Activated naive CD4-positive, alpha-beta T cell treated with anti-CD3 and anti-CD28 coated beads, Interleukin-2, amount 50 U/mL, for 24 hours (primary cell): ENCODE measurements at regions not wholly inside any gene's neighbourhood (a gene's known extent, or its start where the extent isn't known, plus 50 kb on each side); places are given as distances from the start of the nearest gene placed in this dataset.
"Not testable (repeated sequence)": the region's sequence is repeated elsewhere in the genome, so short reads cannot be mapped to it uniquely, and the experiment has no call there.

Experiments
- H3K27ac Mint-ChIP-seq: one replicate; pipeline ENCODE4 v1.8.0; 2021; ENCODE audit warnings: mild to moderate bottlenecking, mixed read lengths
- H3K27me3 Mint-ChIP-seq: one replicate; pipeline ENCODE4 v1.8.0; 2021; ENCODE audit warnings: mixed read lengths
- H3K36me3 Mint-ChIP-seq: one replicate; pipeline ENCODE4 v1.8.0; 2021; ENCODE audit warnings: mixed read lengths
- H3K4me1 Mint-ChIP-seq: one replicate; pipeline ENCODE4 v1.8.0; 2021; ENCODE audit warnings: mixed read lengths
- H3K4me3 Mint-ChIP-seq: one replicate; pipeline ENCODE4 v1.8.0; 2021; ENCODE audit warnings: mild to moderate bottlenecking, mixed read lengths
- H3K9me3 Mint-ChIP-seq: one replicate; pipeline ENCODE4 v1.8.0; 2021; ENCODE audit warnings: mixed read lengths

DNA sequence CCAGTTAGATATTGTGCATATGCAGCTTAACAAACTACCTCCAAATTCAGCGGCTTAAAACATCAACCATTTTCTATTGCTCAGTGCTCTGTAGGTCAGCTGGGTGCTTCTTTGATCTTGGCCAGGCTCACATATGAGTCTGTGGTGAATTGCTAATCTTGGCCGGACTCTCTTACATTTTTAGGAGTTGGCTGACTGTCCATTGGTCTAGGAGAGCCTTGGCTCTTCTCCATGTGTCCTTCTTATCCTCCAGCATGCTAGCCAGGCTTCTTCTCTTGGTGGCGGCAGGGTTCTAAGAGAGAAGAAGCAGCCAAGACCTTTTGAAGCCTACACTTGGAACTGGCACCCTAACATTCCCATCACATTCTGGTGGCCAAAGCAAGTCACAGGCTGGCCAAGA is 174.3 kb upstream of the PWP1 start:
- Mint-ChIP-seq H3K4me3 (no peak overlapping the region), H3K27ac (no peak overlapping the region), H3K9me3 (no peaks in the 10 kb centered on the region), H3K27me3 (no peaks in the 10 kb centered on the region), H3K4me1 (peaks cover 11% of the 10 kb centered on the region), H3K36me3 (peaks cover 3% of the 10 kb centered on the region)

DNA sequence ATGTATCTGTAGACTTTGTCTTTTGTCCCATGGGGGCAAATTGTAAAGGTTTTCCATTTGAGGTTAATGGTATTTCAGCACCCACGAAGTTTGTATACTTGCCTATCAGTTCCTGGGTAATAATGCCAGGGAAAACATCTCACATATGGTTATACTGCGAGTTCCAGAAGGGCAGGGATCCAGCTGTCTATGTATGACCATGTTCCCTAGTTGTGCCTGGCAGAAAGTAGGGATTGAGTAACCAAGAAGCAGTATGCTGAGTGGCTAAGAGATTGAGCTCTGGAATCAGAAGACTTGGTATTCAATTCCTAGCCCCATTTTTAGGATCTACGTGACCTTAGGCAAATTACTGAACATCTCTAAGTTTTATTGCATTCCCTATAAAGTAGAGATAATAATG is 173.2 kb upstream of the PWP1 start:
- Mint-ChIP-seq H3K36me3 (peaks cover 3% of the 10 kb centered on the region), H3K27me3 (no peaks in the 10 kb centered on the region), H3K4me1 (peaks cover 11% of the 10 kb centered on the region), H3K9me3 (no peaks in the 10 kb centered on the region), H3K4me3 (no peak overlapping the region), H3K27ac (no peak overlapping the region)

DNA sequence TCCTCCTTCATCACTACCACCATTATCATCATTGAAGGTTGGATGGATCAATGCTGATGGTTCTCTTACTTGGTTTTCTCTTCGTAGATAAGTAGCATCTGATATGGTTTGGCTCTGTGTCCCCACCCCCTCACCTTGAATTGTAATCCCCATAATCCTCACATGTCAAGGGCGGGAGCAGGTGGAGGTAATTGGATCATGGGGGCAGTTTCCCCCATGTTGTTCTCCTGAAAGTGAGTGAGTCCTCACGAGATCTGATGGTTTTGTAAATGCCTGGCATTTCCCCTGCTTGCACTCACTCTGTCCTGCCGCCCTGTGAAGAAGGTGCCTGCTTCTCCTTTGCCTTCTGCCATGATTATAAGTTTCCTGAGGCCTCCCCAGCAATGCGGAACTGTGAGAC is 172.4 kb upstream of the PWP1 start:
- peaks cover 11% of the 10 kb centered on the region for H3K4me1 Mint-ChIP-seq
- H3K9me3 Mint-ChIP-seq = no peaks in the 10 kb centered on the region
- H3K27ac Mint-ChIP-seq = no peak overlapping the region
- peaks cover 6% of the 10 kb centered on the region for H3K36me3 Mint-ChIP-seq
- no peak overlapping the region for H3K4me3 Mint-ChIP-seq
- H3K27me3 Mint-ChIP-seq = no peaks in the 10 kb centered on the region

DNA sequence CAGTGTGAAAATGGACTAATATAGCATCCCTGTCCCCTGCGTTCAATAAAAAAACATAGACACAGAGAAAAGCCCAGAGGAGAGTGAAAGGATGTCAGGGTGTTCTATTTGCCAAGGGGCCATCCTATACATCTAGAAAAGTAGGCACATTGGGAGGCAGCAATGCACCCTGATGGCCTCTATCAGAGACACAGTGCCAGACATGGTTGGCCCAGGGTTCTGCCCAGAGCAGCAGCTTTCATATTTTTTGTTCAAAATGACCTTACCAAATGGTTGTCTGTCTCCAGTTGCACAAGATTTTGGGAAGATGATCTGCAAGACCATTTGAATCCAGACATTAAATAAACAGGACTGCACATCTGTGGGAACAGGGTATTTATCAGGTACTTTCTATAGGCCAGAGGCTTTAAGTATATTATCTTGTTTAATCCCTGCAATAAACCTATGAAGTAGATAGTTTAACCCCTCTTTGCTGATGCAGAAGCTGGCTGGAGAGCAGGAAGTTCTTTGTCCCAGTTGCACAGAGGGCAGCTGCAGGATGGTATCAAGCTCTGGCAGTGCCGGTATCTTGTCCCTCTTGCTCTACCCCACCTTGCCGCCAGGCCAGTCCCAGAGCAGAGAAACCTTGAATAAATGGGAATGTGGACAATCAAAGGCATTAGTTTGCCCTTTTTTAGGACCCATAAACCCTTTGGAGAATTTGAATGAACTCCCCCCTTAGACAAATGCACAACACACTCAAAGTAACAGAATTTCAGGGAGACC is 171.8 kb upstream of the PWP1 start:
- Mint-ChIP-seq H3K36me3 (peaks cover 6% of the 10 kb centered on the region), H3K4me1 (peaks cover 11% of the 10 kb centered on the region), H3K27ac (no peak overlapping the region), H3K9me3 (no peaks in the 10 kb centered on the region), H3K27me3 (no peaks in the 10 kb centered on the region), H3K4me3 (no peak overlapping the region)

DNA sequence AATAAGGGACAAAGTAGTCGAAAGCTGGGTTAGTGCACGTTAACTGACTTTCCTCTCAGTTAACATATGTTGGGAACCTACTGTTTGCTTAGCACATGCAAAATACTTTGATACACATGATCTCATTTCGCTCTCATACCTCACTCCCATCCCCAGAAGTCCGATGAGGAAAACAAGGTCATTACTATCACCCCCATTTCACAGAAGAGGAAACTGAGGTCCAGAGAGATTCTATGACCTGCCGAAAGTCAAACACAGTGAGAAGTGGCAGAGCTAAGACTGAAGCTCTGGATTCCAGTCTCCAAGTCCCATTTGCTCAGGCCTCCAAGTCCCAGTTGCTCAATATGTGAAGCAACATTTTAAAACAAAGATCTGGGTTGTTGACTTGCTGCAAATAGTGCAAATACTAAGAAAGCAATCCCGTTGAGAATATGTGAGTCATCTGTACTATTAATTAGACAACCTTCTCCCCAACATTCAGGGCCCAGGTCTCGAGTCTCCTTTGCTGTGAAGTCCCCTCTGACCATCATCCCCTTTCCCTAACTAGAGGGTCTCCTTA is 170.6 kb upstream of the PWP1 start:
- no peak overlapping the region for H3K4me3 Mint-ChIP-seq
- H3K27me3 Mint-ChIP-seq = no peaks in the 10 kb centered on the region
- H3K4me1 Mint-ChIP-seq = peaks cover 17% of the 10 kb centered on the region
- H3K9me3 Mint-ChIP-seq = peaks cover 4% of the 10 kb centered on the region
- H3K36me3 Mint-ChIP-seq = peaks cover 12% of the 10 kb centered on the region
- H3K27ac Mint-ChIP-seq = no peak overlapping the region

DNA sequence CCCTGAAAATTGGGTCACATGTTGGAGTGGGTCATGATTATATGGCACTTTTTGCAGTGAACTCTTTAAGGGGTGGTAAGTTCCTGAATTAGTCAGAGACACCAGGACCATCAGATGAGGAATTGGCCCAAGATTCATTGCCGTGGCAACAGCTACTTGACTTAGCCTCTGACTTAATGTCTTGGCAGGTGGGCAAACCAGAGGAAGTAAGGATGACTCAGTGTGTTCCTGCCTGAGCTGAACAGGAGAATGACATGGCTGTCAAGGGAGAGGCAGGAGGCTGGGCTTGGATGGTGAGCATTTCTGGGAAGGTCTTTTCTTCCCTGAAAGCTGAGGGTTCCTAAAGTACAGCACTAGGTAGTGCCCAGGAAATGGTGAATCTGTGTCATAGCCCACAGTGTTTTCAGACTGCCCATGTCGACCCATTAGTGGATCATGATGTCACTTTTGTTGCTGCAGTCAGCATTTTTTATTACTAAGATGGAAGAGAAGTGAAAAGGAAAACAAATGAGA is 170.1 kb upstream of the PWP1 start:
- H3K27me3 Mint-ChIP-seq = no peaks in the 10 kb centered on the region
- H3K9me3 Mint-ChIP-seq = peaks cover 4% of the 10 kb centered on the region
- peaks cover 17% of the 10 kb centered on the region for H3K4me1 Mint-ChIP-seq
- H3K4me3 Mint-ChIP-seq = no peak overlapping the region
- H3K36me3 Mint-ChIP-seq = peaks cover 16% of the 10 kb centered on the region
- peak overlapping the region; percentile 8 for H3K27ac Mint-ChIP-seq

DNA sequence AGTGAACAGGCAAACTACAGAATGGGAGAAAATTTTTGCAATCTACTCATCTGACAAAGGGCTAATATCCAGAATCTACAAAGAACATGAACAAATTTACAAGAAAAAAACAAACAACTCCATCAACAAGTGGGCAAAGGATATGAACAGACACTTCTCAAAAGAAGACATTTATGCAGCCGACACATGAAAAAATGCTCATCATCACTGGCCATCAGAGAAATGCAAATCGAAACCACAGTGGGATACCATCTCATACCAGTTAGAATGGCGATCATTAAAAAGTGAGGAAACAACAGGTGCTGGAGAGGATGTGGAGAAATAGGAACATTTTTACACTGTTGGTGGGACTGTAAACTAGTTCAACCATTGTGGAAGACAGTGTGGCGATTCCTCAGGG is 167.8 kb upstream of the PWP1 start:
- peaks cover 17% of the 10 kb centered on the region for H3K4me1 Mint-ChIP-seq
- not testable (repeated sequence) for H3K27me3 Mint-ChIP-seq, H3K4me3 Mint-ChIP-seq, H3K27ac Mint-ChIP-seq
- peaks cover 31% of the 10 kb centered on the region for H3K36me3 Mint-ChIP-seq
- H3K9me3 Mint-ChIP-seq = peaks cover 17% of the 10 kb centered on the region

DNA sequence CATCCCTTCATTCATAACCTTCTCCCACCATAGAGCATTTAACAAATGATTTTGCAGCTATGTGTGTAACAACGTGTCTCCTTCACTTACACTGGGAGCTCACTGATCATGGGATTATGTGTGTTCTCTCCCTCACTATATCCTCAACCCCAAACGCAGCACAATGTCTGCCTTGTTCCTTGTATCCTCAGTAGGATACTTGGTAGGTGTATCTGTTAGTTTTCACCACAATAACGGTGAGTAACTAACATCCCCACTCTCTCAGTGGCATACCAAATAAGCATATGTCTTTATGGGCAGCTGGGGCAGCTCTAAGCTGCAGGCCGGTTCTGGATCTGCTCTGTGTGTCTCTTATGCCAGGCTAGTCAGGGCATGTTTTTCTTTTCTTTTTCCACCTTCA is 166.7 kb upstream of the PWP1 start:
- Mint-ChIP-seq H3K27ac (no peak overlapping the region), H3K27me3 (no peaks in the 10 kb centered on the region), H3K4me3 (no peak overlapping the region), H3K4me1 (peaks cover 17% of the 10 kb centered on the region), H3K9me3 (peaks cover 17% of the 10 kb centered on the region), H3K36me3 (peaks cover 34% of the 10 kb centered on the region)

DNA sequence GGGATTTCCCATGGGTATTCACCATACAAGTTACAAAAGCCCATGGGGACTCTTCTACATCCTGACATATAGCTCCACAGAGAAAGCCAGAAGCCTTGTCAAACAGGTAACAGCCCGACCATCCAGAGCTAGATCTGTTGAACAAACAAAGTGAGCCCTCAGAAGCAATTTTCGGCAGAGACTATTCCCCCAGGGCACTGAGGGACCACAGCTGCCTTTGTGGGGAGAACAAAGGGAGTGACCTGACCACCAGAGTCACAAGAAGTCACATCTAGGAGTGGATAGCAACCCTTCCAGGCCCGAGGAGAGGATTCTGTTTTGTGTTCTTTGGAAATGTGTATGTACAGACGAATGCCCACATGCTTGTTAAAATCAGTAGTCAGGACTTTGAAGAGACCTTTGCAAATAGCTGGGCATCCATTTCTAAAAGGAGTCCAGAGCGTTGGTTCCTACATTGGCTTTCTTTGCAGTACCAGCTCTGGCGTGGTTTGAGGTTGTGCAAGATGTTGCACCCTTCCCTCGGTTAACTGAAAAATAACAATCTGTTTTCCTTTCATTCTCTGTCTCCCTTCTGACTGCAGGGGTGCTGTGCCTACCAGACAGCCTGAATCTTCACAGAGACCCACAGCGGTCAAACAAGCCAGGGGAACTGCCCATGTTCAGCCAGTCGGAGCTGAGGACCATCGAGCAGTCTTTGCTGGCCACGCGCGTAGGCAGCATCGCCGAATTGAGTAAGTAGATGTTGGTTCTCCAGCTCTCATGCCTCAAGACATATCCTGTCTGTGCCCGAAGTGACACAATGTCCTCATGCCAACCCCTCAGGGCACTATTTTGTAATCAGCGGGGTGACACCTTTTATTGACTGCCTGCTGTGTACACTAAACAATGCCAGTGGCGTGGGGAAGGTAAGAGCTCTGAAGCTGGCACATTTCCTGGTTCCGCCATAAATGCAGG is 165.4 kb upstream of the PWP1 start:
- Mint-ChIP-seq H3K9me3 (peaks cover 17% of the 10 kb centered on the region), H3K27ac (no peak overlapping the region), H3K4me1 (peaks cover 12% of the 10 kb centered on the region), H3K27me3 (no peaks in the 10 kb centered on the region), H3K4me3 (no peak overlapping the region), H3K36me3 (peaks cover 34% of the 10 kb centered on the region)

DNA sequence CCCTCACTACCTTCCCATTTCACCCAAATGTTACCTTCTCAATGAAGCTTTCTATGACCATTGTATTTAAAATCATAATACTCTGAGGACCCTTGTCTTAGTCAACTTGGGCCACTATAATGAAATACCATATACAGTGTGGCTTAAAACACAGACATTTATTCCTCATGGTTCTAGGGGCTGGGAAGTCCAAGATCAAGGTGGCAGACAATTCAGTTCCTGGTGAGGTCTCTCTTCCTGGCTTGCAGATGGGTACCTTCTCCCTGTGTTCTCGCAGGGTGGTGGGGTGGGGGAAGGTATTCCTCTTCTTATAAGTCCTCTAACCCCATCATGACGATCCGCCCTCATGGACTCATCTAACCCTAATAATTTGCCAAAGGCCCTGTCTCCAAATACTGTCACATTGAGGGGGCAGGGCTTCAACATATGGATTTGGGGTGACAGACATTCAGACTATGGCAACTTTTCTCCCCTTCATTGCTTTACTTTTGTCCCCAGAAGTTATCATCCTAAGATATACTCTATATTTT is 163.7 kb upstream of the PWP1 start:
- Mint-ChIP-seq H3K4me3 (no peak overlapping the region), H3K9me3 (peaks cover 17% of the 10 kb centered on the region), H3K27me3 (no peaks in the 10 kb centered on the region), H3K36me3 (peaks cover 31% of the 10 kb centered on the region), H3K27ac (no peak overlapping the region), H3K4me1 (peaks cover 6% of the 10 kb centered on the region)

DNA sequence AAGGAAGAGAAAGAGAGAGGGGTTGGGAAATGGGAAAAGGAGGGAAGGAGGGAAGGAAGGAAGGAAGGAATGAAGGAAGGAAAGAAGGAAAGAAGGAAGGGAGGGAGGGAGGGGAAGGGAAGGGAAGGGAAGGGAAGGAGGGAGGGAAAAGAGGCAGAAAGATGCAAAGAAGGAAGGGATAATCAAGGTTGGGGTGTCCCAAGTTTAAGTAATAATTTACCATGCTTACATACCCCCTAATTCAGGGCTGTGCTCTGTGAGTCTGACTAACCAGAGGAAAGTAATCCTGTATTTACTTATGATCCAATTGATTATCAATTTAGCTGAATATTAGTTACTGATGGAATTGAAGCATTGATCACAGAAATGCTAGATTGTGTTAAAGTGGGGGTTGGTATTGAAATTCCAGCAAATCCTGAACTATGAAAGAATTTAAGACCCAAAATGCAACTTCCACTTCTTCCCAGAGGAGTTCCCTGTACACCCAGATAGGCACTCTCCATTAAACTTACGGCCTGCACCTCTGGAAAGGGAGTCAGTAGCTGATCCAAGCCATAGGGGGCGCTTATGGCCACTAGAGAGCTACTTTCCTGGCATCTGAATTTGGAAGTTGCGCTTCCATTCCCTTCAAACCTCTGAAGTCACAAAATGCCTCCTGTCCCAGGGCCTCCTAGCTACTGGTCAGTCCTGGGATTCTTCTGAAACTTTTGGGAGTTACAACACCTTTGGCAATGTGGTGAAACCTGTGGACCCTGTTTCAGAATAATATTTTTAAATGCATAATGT is 162.7 kb upstream of the PWP1 start:
- Mint-ChIP-seq H3K36me3 (peaks cover 31% of the 10 kb centered on the region), H3K4me1 (peaks cover 6% of the 10 kb centered on the region), H3K27me3 (no peaks in the 10 kb centered on the region), H3K27ac (no peak overlapping the region), H3K9me3 (peaks cover 17% of the 10 kb centered on the region), H3K4me3 (no peak overlapping the region)

DNA sequence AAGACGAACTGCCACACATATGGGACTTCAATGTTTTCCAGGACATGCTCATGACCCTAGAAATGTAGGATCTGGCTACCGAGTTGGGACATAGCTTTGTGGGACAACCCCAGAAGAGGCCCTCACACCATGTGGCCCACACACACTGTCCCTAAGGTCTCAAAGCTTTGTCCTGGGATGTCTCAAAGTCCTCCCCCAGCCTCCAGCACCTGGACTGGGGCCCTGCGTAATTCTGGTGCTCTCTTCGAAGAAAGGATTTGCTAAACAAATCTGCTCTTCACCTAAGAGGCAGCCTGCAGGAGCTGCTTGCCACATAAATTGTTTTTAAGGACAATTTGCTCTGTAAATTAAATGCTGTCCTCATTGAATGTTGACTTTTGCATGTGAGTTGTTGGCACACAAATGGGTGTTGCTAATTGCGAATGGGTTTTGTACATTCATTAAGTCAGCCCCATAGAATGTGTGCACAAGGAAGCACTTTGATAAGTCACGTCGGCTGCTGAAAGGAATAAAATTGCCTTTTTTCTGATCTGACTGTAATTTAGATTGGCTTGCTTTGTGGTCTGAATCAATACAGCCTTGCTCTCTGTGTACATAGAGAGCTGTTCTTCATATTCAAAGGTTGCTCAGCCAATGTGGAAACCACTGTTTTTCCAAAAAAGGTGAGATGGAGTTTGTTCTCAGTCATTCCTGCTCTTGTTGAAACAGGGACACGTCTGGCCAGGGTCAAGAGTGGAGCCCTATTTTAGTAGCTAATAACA is 161.6 kb upstream of the PWP1 start:
- no peak overlapping the region for H3K27ac Mint-ChIP-seq
- H3K9me3 Mint-ChIP-seq = peaks cover 17% of the 10 kb centered on the region
- H3K36me3 Mint-ChIP-seq = peaks cover 30% of the 10 kb centered on the region
- H3K4me3 Mint-ChIP-seq = no peak overlapping the region
- H3K27me3 Mint-ChIP-seq = no peaks in the 10 kb centered on the region
- H3K4me1 Mint-ChIP-seq = peaks cover 6% of the 10 kb centered on the region

DNA sequence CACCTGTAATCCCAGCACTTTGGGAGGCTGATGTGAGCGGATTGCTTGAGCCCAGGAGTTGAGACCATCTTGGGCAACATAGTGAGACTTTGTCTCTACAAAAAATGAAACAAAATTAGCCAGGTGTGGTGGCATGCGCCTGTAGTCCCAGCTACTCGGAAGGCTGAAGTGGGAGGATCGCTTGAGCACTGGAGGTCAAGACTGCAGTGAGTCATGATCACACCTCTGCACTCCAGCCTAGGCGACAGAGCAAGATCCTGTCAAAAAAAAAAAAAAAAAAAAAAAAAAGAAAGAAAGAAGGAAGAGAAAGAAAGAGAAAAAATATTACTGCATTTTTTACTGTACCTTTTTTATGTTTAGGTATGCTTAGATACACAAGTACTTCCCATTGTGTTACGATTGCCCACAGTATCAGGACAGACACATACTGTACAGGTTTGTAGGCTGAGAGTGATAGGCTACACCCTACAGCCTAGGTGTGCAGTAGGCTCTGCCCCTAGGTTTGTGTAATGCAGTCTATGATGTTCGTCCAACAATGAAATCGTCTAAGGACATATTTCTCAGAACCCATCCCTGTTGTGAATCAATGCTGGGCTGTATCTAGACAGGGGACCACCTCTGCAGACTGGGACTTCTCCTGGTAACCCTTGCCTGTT is 160.4 kb upstream of the PWP1 start:
- H3K36me3 Mint-ChIP-seq = peaks cover 22% of the 10 kb centered on the region
- H3K27ac Mint-ChIP-seq = no peak overlapping the region
- peaks cover 13% of the 10 kb centered on the region for H3K9me3 Mint-ChIP-seq
- H3K27me3 Mint-ChIP-seq = no peaks in the 10 kb centered on the region
- H3K4me1 Mint-ChIP-seq = no peaks in the 10 kb centered on the region
- no peak overlapping the region for H3K4me3 Mint-ChIP-seq
